ENCODE measurements at regions not wholly inside any gene's neighbourhood (a gene's known extent, or its start where the extent isn't known, plus 50 kb on each side); places are given as distances from the start of the nearest gene placed in this dataset.
"Not testable (repeated sequence)": the region's sequence is repeated elsewhere in the genome, so short reads cannot be mapped to it uniquely, and the experiment has no call there.

DNA sequence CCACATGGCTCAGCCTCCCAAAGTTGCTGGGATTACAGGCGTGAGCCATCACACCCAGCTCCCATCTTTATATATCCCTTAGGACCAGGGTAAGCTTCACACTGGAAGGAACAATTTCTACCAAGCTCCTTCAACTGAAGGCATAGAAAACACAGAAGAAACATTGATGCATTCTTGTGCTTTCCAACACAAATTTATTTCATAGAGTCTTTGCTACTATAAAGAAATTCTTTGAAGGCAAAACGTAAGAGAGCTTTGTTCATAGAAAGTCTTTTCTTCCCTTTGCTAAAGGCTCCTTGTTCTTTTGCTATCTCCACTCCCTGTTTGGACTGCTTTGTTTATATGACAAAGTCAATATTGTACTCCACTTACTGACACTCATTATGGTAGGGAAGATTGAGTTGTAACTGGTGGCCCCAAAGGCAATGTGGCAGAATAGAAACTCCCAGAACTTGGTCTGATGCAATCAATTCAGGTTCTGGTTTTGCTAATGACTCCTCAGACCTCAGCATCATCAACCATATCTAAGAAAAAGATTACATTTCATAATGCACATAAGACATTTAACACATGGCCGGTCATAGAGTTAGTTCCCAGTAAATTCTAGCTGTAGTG, 97.4 kb upstream of the CLINT1 start:
- no peak for DNase-seq

DNA sequence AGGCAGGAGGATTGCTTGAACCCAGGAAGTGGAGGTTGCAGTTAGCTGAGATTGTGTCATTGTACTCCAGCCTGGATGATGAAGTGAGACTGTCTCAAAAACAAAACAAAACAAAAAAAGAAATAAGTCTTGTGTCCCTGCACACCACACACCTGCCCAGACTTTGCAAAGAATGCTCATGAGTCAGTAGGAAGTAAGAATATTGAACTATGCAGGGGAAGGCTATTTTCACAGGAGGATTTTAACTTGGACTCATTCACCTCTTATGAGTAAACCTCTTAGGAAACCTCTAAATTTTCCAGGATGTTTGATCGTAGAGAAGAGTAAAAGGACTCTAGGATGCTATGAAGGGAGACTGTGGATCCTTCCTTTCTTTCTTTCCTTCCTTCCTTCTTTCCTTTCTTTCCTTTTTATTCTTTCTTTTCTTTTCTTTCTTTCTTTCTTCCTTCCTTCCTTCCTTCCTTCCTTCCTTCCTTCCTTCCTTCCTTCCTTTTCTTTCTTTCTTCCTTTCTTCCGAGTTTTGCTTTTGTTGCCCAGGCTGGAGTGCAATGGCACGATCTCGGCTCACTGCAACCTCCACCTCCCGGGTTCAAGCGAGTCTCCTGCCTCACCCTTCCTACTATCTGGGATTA, 96.7 kb upstream of the CLINT1 start:
- DNase-seq: no peak

DNA sequence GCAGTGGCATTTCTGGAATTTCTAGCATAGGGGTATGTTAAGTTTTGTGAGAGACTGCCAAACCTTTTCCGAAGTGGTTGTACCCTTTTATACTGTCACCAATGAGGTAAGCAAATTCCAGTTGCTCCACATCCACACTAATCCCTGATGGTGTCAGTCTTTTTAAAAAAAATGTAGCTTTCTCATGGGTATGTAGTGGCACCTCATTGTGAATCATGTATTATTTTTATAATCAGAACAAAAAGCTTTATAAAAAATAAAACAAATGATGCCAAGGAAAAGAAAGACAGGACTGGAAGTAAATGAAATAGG, 93.4 kb upstream of the CLINT1 start:
- no peak for DNase-seq

DNA sequence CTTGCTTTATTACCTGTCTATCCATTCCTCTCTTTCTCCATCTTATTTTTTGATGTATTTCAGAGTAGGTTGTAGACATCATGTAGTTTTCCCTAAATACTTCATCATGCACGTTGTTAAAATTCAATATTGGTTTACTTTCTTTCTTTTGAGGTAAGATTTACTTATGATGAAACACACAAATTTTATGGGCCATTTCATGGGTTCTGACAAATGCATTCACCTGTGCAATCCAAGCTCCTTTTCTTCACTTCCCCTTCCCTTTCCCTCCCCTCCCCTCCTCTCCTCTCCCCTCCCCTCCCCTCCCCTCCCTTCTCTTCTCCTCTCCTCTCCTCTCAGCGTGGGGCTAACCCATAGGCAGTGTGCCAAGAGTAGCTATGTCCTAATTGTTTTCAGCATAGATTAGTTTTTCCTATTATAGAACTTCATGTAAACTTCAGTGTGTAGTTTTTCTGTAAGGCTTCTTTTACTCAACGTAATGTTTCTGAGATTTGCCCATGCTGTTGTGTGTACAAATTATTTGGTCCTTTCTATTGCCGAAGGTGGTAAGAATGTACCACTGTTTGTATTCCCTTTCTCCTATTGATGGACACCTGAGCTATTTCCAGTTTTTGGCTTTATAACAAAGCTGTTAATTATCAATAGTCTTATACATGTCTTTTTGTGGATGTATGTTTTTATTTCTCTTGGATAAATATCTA, 92.9 kb upstream of the CLINT1 start:
- DNase-seq: no peak

DNA sequence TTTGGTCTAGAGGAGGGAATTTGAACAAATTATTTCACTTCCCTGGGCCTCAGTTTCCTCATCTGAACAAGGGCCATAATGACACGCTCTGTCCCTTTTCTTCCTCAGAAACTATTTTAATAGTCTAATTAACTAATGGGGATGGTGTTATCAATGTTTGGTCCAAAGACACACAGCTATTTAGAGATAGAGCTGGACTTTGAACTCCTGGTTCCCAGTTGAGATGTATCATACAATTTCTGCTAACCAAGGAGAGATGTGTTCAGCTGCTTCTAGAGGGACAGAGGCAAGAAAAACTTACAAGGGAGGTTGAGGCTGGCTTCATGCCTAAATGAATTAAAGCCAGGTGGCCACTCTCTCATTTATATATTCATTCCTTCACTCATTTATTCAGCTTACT, 90.6 kb upstream of the CLINT1 start:
- DNase-seq: no peak

DNA sequence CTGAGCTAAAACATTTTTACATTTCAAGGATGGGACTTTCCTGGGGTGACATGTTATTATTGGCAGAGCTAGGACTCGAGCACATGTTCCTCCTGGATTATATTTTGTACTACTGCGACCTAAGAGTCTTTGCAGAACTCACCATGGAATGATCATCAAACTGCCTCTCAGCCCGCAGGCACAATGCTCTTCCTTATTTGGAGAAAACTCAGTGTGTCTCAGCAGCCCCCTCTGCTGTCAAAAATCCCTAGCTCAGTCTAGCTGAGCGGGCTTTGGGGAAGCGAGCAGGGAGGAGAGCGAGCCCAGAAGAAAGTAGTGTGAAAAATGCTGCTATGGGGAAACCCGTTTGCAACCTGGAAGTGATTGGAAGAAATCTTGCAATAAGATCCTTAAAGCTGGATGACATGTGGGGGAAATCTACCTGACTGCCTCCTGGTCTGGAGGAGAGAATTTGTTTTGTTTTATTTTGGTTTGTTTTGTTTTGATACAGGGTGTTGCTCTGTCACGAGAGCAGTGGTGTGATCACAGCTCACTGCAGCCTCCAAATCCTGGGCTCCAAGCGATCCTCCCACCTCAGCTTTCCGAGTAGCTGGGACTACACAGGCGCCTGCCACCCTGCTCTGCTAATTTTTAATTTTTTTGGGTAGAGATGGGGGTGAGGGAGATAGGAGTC, 89.9 kb upstream of the CLINT1 start:
- peak; percentile 76 for DNase-seq

DNA sequence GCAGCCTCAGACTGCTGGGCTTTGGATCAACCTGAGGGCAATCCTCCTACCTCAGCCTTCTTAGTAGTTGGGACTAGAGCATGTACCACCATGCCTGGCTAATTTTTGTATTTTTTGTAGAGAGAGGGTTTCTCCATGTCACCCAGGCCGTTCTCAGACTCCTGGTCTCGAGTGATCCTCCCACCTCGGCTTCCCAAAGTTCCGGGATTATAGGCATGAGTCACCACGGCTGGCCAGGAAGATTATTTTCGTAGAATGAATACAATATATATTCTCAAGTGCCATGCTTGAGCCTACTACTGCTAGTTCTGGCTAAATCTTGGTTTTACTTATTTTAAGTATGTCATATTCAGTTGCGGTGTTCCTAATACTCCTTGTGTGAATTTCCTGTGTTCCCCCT, 88.2 kb upstream of the CLINT1 start:
- no peak for DNase-seq

DNA sequence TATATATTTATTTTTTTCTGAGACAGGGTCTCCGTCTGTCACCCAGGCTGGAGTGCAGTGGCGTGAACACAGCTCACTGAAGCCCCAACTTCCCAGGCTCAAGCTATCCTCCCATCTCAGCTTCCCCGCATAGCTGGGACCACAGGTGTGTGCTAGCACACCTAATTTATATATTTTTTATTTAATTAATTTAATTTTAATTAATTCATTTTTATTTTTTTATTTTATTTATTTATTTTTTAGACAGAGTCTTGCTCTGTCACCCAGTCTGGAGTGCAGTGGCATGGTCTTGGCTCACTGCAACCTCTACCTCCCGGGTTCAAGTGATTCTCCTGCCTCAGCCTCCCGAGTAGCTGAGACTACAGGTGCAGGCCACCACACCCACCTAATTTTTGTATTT, 86.9 kb upstream of the CLINT1 start:
- DNase-seq: not testable (repeated sequence)

DNA sequence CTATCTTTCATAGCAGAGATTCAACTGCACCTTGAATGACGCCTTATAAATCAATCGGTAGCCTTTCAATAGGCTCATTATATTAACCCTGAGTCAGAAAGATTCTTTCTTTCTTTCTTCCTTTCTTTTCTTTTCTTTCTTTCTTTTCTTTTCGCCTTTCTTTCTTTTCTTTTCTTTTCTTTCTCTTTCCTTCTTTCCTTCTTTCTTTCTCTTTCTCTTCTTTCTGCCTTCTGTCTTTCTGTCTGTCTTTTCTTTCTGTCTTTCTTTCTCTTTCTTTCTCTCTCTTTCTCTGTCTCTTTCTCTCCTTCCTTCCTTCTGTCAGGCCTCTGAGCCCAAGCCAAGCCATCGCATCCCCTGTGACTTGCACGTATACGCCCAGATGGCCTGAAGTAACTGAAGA, 86.0 kb upstream of the CLINT1 start:
- no peak for DNase-seq

DNA sequence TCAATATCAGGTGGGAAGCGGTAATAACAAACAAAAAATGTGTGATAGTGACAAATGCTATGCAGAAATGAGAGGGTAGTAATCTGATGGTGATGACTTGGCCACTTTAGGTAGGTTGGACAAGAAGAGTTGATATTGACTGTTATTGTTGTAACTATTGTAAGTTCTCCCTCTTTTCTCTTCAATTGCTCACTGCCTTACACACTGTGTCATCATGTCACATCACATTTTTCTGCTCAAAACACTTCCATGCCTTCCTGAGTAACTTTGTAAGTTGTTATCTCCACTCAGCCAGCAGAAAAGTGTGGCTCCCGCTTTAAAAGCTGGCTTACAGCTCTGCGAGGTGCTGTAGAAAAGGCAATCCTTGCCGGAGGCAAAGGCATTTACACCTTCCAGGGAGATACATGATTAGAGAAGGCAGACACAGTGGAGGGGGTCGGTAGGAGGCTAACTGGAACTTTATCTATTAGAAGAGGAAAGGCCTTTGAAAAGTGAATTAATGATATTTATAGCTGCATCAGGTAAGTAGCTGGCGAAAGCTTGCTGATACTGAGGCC, 85.2 kb upstream of the CLINT1 start:
- no peak for DNase-seq

DNA sequence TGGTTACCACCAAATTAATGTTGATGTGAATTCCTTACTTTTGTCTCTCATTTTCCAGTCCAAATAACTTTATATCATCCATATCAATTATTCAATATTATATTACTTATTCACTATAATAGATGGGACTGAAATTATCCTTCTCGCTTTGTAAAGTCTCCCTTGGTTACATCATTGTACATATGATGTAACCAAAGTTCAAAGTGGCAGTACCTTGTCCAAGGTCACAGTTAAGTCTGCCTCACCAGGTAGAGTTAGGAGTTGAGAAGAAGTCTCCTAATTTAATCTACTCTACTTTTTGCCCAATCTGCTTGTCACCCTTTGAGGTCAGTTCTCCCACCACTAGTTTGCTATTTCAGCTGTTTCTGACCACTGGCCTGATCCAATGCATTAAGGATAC, 83.7 kb upstream of the CLINT1 start:
- DNase-seq: no peak

DNA sequence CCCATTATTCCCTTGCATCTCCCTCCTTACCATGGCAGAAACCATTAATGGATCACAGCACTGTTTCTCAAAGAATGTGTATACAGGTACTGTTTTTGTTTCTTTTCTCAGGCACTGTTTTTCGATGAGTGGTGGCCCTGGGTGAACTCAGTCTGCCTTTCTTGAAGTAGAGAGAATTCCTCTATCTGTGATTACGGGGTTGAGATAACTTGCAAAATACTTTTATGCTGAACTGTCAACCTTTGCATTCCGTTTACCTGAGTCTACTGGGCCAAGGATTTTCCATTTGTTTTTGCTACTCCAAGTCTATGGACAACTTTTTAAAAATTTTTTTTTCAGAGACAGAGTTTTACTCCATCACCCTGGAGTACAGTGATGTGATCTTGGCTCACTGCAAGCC, 82.7 kb upstream of the CLINT1 start:
- no peak for DNase-seq

DNA sequence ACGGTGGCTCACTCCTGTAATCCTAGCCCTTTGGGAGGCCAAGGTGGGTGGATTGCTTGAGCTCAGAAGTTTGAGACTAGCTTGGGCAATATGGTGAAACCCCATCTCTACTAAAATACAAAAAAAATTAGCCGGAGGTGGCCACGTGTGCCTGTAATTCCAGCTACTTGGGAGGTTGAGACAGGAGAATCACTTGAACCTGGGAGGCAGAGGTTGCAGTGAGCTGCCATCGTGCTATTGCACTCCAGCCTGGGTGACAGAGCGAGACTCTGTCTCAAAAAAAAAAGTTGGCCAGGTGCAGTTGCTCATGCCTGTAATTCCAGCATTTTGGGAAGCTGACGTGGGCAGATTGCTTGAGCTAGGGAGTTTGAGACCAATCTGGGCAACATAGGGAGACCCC, 79.2 kb upstream of the CLINT1 start:
- DNase-seq: not testable (repeated sequence)

DNA sequence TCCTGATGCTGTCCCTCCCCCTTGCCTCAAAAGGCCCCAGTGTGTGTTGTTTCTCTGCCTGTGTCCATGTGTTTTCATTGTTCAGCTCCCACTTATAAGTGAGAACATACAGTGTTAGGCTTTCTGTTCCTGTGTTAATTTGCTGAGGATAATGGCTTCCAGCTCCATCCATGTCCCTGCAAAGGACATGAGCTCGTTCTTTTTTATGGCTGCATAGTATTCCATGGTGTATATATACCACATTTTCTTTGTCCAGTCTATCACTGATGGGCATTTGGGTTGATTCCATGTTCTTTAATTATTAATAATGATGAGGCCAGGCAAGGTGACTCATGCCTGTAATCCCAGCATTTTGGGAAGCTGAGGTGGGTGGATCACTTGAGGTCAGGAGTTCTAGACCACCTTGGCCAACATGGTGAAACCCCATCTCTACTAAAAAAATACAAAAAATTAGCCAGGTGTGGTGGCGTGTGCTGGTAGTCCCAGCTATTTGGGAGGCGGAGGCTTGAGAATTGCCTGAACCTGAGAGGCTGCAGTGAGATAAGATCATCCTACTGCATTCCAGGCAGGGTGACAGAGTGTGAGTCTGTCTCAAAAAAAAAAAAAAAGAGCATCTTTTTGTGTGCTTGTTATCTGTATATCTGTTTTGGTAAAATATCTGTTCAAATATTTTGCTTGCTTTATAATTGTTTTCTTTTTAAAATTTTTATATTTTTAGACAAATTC, 78.0 kb upstream of the CLINT1 start:
- not testable (repeated sequence) for DNase-seq

DNA sequence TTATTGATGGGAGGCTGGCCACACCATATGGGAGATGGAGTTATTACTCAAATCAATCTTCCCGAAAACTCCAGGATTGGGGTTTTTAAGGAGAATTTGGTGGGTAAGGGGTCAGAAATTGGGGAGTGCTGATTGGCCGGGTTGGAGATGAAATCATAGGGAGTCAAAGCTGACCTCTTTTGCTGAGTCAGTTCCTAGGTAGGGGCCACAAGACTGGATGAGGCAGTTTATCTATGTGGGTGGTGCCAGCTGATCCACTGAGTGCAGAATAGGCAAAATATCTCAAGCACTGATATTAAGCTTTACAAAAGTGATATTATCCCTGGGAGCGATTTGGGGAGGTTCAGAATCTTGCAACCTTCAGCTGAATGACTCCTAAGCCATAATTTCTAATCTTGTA, 75.7 kb upstream of the CLINT1 start:
- no peak for DNase-seq

DNA sequence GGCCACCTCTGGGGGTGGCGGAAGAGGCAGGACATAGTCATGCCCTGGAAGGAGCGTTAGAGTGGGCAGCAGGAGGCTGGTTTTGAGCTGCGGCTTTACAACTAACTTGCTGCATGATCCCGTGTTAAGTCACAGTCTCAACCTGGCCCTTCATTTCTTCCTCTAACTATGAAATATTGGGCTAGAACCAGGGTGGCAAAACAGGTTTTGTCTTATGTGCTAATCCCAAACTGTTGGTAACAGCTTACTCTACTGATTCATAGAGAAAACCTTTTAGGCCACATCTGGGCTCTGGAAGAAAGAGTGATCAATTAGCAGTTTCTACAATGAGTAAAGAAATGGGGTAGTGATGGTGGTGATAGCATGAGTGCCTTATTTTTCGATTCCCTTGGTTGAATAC, 74.1 kb upstream of the CLINT1 start:
- no peak for DNase-seq

DNA sequence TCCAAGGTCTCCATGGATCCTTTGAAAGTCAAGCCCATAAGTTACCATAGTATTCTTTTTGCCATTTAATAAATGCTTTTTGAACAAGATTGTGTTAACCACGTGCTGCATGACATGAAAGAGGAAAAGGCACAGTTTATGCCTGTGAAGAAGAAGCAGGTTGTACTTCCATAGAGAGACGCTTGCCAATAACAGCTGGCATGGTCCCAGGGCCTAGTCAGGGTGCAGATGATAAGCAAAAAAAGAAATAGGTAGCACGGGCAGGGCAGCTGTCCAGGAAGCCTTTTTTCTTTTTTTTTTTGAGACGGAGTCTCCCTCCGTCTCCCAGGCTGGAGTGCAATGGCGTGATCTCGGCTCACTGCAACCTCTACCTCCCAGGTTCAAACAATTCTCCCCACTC, 71.8 kb upstream of the CLINT1 start:
- DNase-seq: no peak

DNA sequence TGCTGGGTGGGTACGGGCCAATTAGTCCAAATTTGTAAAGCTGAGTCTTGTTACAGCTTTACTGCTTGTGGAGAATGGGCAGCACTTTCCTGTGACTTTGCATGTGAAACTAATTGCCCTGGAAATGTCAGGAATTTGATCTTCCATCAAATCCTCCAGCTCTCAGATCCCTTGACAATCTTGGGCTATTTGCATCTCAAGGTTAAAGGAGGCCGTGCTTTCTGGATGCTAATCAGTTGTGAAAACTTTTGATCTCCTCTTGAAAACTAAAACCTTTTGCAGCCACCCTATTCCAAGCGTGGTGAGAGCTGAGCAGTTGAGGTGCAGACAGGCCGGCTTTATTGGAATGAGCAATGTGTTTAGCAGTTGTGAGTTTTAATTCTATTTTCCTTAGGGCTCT, 68.0 kb upstream of the CLINT1 start:
- DNase-seq: no peak

DNA sequence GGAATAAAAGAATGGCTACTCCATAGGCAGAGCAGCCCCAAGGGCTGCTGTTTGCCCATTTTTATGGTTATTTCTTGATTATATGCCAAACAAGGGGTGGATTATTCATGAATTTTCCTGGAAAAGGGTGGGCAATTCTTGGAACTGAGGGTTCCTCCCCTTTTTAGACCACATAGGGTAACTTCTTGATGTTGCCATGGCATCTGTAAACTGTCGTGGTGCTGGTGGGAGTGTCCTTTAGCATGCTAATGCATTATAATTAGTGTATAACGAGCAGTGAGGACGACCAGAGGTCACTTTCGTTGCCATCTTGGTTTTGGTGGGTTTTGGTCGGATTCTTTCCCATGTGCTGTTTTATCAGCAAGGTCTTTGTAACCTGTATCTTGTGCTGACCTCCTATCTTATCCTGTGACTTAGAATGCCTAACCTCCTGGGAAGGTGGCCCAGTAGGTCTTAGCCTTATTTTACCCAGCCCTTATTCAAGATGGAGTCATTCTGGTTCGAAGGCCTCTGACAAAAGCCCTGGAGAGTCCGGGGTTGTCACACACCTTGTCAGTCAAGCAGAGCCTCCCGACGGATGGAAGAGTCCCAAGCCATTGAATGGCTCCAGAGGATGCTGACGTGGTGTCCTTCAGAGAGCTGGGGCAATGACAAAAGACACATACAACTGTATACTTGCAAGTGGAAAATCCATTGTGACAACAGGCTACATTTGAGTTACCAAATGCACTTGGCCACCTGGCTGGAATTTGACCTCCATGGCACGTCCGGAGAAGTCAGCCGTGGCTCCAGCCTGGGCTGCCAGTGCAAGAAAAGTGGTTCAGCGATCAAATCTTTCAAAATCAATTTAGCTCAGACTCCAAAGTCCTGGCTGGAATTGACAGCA, 67.1 kb upstream of the CLINT1 start:
- DNase-seq: no peak

DNA sequence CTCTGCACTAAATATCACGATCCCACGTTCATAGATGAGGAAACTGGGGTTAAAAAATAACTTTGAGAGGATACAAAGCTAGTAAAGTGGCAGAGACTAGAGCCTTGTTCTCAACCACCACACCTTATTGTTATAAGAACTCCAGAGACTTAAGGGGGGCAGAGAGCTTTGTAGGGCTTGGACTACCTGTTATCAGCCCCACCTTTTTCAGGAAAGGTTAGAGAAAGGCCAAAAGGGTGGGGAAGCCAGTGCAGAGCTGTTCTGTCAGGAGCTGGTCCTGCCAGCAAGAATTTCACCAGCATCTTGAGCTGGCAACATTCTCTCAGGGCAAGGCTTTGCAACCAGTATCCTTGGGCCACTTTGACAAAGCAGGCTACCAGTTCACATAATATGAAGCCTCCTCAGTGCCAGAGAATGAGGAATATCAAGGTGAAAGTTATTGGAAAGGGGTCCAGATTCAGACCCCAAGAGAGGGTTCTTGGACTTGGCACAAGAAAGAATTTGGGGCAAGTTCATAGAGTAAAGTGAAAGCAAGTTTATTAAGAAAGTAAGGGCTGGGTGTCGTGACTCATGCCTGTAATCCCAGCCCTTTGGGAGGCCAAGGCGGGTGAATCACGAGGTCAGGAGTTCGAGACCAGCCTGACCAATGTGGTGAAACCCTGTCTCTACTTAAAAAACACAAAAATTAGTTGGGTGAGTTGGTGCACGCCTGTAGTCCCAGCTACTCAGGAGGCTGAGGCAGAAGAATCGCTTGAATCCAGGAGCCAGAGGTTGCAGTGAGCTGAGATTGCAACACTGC, 66.2 kb upstream of the CLINT1 start:
- no peak for DNase-seq

DNA sequence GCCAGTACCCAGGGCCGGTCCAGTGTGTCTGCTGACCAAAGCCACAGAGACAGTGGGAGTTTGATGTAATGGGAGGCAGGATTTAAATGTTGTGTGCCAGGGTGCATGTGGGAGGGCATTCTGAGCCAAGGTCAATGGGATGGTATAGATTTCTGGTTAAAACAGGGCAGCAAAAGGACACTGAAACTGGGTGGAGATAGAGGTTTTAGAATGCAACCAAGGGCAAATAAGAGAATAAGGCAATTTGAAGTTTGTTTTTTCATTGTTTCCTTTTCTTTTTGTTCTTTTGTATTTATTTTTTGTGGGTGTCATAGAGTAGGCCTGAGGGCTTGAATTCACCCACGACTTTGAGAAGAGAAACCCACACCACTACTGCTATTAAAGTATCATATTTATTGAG, 65.5 kb upstream of the CLINT1 start:
- DNase-seq: no peak
